NB4 (cell line): ENCODE measurements at regions not wholly inside any gene's neighbourhood (a gene's known extent, or its start where the extent isn't known, plus 50 kb on each side); places are given as distances from the start of the nearest gene placed in this dataset.

ENCODE experiments used
- DNase-seq: peaks from one replicate; pipeline ENCODE4 v3.0.0; 2010; ENCODE audit warnings: low read depth
- H3K4me3 ChIP-seq: one replicate; pipeline ENCODE4 v1.5.1; 2011; ENCODE audit warnings: mild to moderate bottlenecking, low read depth, low read length, moderate library complexity
- CTCF ChIP-seq: IDR thresholded peaks from one replicate; pipeline ENCODE4 v1.5.1; 2012; ENCODE audit warnings: low read depth, low read length
- MYC ChIP-seq: IDR thresholded peaks from 2 replicates; pipeline ENCODE4 v1.6.1; 2011; ENCODE audit warnings: low read depth, low read length
- POLR2A ChIP-seq: IDR thresholded peaks from 2 replicates; pipeline ENCODE4 v1.6.1; 2011; ENCODE audit warnings: mild to moderate bottlenecking; ENCODE audit not compliant: insufficient read length; ENCODE audit errors: extremely low read depth
- TF ChIP-seq, protein P1 (sequence below): IDR thresholded peaks from 2 replicates; pipeline ENCODE4 v1.6.1; 2011; ENCODE audit warnings: low read depth, low read length

DNA sequence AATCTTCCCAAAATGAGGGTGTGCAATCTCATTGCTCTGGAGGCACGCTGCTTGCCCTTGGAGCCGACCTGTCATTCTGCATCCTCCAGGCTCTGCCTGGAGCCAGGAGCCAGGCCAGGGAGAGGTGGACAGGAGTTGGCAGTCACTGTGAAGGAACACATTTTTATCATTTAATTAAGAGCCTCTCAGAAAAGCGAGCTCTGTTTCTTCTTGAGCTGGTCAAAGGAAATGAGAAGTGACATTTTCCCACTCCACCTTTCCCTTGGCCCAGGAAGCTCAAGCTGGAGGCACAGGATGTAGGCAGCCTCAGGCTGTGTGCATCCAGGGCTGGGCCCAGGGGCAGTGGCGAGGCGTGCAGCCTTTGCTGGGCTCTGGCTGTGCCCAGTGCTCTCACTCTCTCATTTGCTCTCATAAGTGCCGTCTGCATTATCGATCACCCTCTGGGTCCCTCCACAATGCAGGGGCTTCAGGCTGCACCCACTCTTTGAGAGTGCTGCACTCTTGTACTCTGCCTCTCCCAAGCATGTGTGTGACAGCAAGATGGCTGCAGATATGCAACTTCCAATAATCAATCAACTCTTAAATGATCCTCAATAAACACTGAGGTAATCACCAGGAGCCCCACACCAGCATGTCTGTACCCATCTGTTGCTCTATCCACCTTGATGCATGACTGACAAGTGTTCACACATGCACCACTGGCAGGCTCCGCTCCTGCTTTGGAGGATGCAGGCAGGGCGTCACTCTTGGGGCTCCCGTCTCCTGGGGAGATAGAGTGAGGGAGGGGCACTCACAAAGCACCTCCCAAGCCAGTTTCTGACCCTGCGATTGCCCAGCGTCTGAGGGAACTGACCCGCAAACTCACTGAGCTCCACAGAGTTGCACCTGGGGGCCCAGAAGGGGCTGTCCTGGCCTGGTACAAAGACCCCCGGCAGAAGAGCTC is 171.4 kb downstream of the ZNF248 start:
- no peak for DNase-seq
- H3K4me3 ChIP-seq, result no peak overlapping the region
- TF ChIP-seq CTCF, result no peak
- TF ChIP-seq POLR2A, result no peak
- TF ChIP-seq MYC, result no peak
- TF ChIP-seq, protein P1, sequence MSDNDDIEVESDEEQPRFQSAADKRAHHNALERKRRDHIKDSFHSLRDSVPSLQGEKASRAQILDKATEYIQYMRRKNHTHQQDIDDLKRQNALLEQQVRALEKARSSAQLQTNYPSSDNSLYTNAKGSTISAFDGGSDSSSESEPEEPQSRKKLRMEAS, result no peak

DNA sequence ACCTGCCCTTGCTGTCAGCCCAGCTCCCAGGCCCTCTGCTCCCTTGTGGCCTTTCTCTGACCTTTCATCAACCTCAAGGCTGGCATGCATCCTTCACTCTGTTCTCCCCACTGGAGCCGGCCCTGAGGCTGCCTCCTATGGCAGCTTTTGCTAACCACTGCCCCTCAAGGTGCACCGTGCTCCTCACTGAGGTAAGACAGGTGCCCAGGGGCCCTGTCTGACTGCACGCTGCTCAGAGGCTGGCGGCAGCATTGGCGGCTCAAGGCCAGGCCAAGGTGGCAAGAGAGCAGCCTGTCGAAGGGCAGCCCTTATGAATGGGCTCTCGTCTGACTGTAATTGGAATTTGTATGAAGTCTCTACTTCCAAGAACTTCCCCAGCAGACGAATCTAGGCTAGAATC is 172.6 kb downstream of the ZNF248 start:
- no peak overlapping the region for H3K4me3 ChIP-seq
- TF ChIP-seq CTCF (no peak), POLR2A (no peak), MYC (no peak)
- TF ChIP-seq, protein P1, result no peak
- no peak for DNase-seq

DNA sequence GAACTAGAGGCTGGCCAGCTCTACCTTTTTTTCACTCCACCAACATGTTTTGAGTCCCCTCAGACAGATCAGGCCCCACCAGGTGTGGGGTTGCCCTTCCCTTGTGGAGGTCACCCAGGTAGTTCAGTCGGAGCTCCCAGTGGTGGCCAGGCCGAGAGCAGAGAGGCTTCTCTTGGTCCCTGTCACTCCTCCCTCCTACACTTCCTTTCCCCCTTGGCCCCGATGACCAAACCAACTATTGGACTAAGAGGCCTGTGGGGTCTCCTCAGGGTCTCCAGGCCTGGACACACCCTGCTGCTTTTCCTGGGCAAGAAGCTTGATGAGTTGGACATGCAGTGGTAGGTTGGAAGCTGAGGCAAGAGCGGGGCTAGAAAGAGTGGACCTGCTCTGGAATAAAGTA is 174.8 kb downstream of the ZNF248 start:
- TF ChIP-seq, protein P1, result no peak
- TF ChIP-seq MYC (no peak), CTCF (no peak), POLR2A (no peak)
- DNase-seq, result no peak
- no peak overlapping the region for H3K4me3 ChIP-seq

- no peak for DNase-seq
- TF ChIP-seq MYC, result no peak
- TF ChIP-seq CTCF, result no peak
- TF ChIP-seq, protein P1, result no peak
- TF ChIP-seq POLR2A, result no peak
- no peak overlapping the region for H3K4me3 ChIP-seq
Measured at GRCh38 chr10:37681617-37681999, 175.8 kb downstream of the ZNF248 start.

- DNase-seq, result no peak
- TF ChIP-seq CTCF (no peak), MYC (no peak), POLR2A (no peak)
- TF ChIP-seq, protein P1, result no peak
Measured at GRCh38 chr10:37680716-37681616, 176.4 kb downstream of the ZNF248 start.

More at GRCh38 chr10:37680716-37681616, 176.4 kb downstream of the ZNF248 start:
- H3K4me3 ChIP-seq, result no peak overlapping the region
